HG02884 (cell line): ENCODE measurements at regions not wholly inside any gene's neighbourhood (a gene's known extent, or its start where the extent isn't known, plus 50 kb on each side); places are given as distances from the start of the nearest gene placed in this dataset.

Experiments
- ATAC-seq: cut with Tn5 transposase; IDR thresholded peaks from one replicate; pipeline ENCODE4 v1.9.1; 2021; ENCODE audit warnings: mild to moderate bottlenecking, moderate library complexity; ENCODE audit not compliant: unreplicated experiment

GRCh38 chr3:170753421-170754310, 116.3 kb downstream of the RPL22L1 start:
- ATAC-seq: no peak

GRCh38 chr3:170752571-170753155, 117.3 kb downstream of the RPL22L1 start:
- ATAC-seq: no peak

- ATAC-seq: no peak
Observed at GRCh38 chr3:170751899-170752293, 118.1 kb downstream of the RPL22L1 start.

- no peak for ATAC-seq
Observed at GRCh38 chr3:170751083-170751898, 118.7 kb downstream of the RPL22L1 start.

- no peak for ATAC-seq
Observed at GRCh38 chr3:170750478-170750830, 119.5 kb downstream of the RPL22L1 start.

- ATAC-seq: no peak
Observed at GRCh38 chr3:170749765-170750477, 120.1 kb downstream of the RPL22L1 start.

- no peak for ATAC-seq
Observed at GRCh38 chr3:170749185-170749584, 120.8 kb downstream of the RPL22L1 start.

- no peak for ATAC-seq
Observed at GRCh38 chr3:170746175-170746942, 123.6 kb downstream of the RPL22L1 start.

- no peak for ATAC-seq
Observed at GRCh38 chr3:170745211-170745718, 124.7 kb downstream of the RPL22L1 start.

- no peak for ATAC-seq
Observed at GRCh38 chr3:170741756-170742529, 128.1 kb downstream of the RPL22L1 start.

- no peak for ATAC-seq
Observed at GRCh38 chr3:170740726-170741591, 129.0 kb downstream of the RPL22L1 start.

GRCh38 chr3:170740285-170740684, 129.7 kb downstream of the RPL22L1 start:
- no peak for ATAC-seq

- no peak for ATAC-seq
Observed at GRCh38 chr3:170739410-170739809, 130.6 kb downstream of the RPL22L1 start.

GRCh38 chr3:170738766-170739165, 131.2 kb downstream of the RPL22L1 start:
- ATAC-seq: no peak

- no peak for ATAC-seq
Observed at GRCh38 chr3:170737498-170738162, 132.4 kb downstream of the RPL22L1 start.

GRCh38 chr3:170735821-170736220, 134.2 kb downstream of the RPL22L1 start:
- no peak for ATAC-seq

- ATAC-seq: no peak
Observed at GRCh38 chr3:170734735-170735065, 135.3 kb downstream of the RPL22L1 start.
